ENCODE measurements at regions not wholly inside any gene's neighbourhood (a gene's known extent, or its start where the extent isn't known, plus 50 kb on each side); places are given as distances from the start of the nearest gene placed in this dataset.

DNA sequence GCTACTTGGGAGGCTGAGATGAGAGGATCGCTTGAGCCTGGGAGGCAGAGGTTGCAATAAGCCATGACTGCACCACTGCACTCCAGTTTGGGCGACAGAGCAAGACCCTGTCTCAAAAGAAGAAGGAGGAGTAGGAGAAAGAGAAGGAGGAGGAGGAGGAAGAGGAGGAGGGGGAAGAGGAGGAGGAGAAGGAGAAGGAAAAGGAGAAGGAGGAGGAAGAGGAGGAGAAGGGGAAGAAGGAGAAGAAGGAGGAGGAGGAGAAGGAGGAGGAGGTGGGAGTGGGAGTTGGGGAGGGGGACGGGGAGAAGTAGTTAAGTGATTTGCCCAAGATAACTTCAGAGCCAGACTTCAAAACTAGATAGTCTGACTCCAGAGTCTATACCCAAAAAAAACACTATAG lies 55.5 kb upstream of the FOXD3 start:
- no peak overlapping the region for H3K4me3 ChIP-seq (ENCODE audit: low read length)
- H3K27ac ChIP-seq (ENCODE audit: low read length), result no peak overlapping the region
- H3K9me3 ChIP-seq (ENCODE audit: control insufficient read depth, low read depth, low read length), result no peaks in the 10 kb centered on the region
- peaks cover 4% of the 10 kb centered on the region for H3K4me1 ChIP-seq (ENCODE audit: control insufficient read depth, low read depth, low read length)
- H3K27me3 ChIP-seq (ENCODE audit: control insufficient read depth, insufficient read depth, low read length), result no peaks in the 10 kb centered on the region
- H3K9ac ChIP-seq (ENCODE audit: low read length), result no peak overlapping the region
- no peaks in the 10 kb centered on the region for H3K36me3 ChIP-seq (ENCODE audit: control insufficient read depth, low read depth, low read length)

DNA sequence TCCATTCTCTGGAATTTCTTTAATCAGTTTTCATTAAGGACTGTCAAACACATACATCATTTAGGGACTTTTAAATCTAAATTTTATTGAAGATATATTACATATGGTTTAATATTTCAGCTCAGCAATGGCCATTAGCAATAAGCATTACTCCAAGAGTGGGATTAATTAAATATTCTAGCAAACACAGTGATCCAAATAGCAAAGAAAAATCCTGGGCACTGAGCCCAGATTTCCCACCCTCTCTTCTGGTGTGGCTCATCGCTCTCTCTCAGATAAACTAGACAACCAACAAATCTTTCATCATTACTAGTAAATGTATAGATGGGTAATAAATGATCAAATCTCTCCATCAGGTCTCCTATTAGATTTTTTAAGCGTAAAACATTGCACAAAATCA lies 53.5 kb upstream of the FOXD3 start:
- no peak overlapping the region for H3K9ac ChIP-seq (ENCODE audit: low read length)

DNA sequence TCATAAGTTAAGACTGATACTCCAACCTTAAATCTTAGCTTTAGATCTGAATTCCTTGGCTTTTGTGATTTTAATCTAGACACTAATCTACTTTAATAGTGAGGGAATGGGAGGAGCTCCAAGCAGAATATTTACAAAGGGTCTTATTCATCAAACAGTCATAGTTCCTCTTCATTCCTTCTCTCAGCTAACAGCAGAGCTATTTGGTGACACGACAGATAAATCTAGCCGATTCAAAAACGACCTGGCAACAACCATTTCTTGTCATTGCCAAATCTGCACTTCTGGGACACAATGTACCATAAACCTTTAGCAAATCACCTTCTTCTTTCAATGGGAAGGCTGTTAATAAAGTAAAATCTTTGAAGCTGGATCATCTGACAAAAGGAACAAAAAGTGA lies 52.8 kb upstream of the FOXD3 start:
- H3K4me3 ChIP-seq (ENCODE audit: low read length), result no peak overlapping the region
- H3K27me3 ChIP-seq (ENCODE audit: control insufficient read depth, insufficient read depth, low read length), result no peaks in the 10 kb centered on the region
- H3K4me1 ChIP-seq (ENCODE audit: control insufficient read depth, low read depth, low read length), result peaks cover 4% of the 10 kb centered on the region
- no peaks in the 10 kb centered on the region for H3K36me3 ChIP-seq (ENCODE audit: control insufficient read depth, low read depth, low read length)
- no peak overlapping the region for H3K27ac ChIP-seq (ENCODE audit: low read length)
- no peaks in the 10 kb centered on the region for H3K9me3 ChIP-seq (ENCODE audit: control insufficient read depth, low read depth, low read length)
- no peak overlapping the region for H3K9ac ChIP-seq (ENCODE audit: low read length)

More for the DNA sequence above, 53.5 kb upstream of the FOXD3 start:
- no peaks in the 10 kb centered on the region for H3K27me3 ChIP-seq (ENCODE audit: control insufficient read depth, insufficient read depth, low read length)
- peaks cover 4% of the 10 kb centered on the region for H3K4me1 ChIP-seq (ENCODE audit: control insufficient read depth, low read depth, low read length)
- no peaks in the 10 kb centered on the region for H3K9me3 ChIP-seq (ENCODE audit: control insufficient read depth, low read depth, low read length)
- H3K27ac ChIP-seq (ENCODE audit: low read length), result no peak overlapping the region
- no peaks in the 10 kb centered on the region for H3K36me3 ChIP-seq (ENCODE audit: control insufficient read depth, low read depth, low read length)
- no peak overlapping the region for H3K4me3 ChIP-seq (ENCODE audit: low read length)
